K562 (cell line): ENCODE measurements at regions not wholly inside any gene's neighbourhood (a gene's known extent, or its start where the extent isn't known, plus 50 kb on each side); places are given as distances from the start of the nearest gene placed in this dataset.

Experiments
- ATAC-seq: fragments of 200-7000 bp; cut with Tn5 transposase; 3 replicates; pipeline ENCODE4 v1.9.1; 2020; ENCODE audit warnings: moderate library complexity
- BruUV-seq: library from RNA; stranded (reverse); fragments of 400-500 nt; replicated peaks from 2 replicates; lab custom pipeline; 2021; lab: Mats Ljungman, UMichigan
- CTCF ChIA-PET: fragments of 300-600 bp; formaldehyde crosslinking; extraction: SDS; loops from one replicate; lab custom pipeline; 2021; ENCODE audit warnings: low intra/inter-chr PET ratio; lab: Yijun Ruan, JAX
- POLR2A ChIA-PET: fragments of 300-600, 350-650 bp; sonication (Branson Sonifier 250); formaldehyde crosslinking; extraction: SDS; loops from one replicate; lab custom pipeline; 2021; ENCODE audit warnings: antibody characterized with exemption, inconsistent platforms; lab: Yijun Ruan, JAX
- DNase-seq, 4 experiments: peaks; one replicate each; pipeline versions ENCODE4 v3.0.0 to v3.0.0-alpha.2; 2011 to 2018; ENCODE audit warnings: low spot score in 3 of 4, mixed read lengths in 3 of 4; ENCODE audit errors: extremely low read depth in 1 of 4
- FAIRE-seq: peaks from 2 replicates; lab custom pipeline; 2011; peaks lifted over from hg19 to GRCh38; lab: Jason Lieb, UNC
- H2AFZ ChIP-seq: 2 replicates; pipeline ENCODE4 v1.6.0; 2011; ENCODE audit warnings: low read depth, low read length, control low read depth, inconsistent platforms
- H3K27ac ChIP-seq: fragments of 200-600 bp; 3 replicates; pipeline ENCODE4 v1.8.0; 2011; ENCODE audit warnings: low read depth, mild to moderate bottlenecking, control low read depth, inconsistent platforms, low read length, moderate library complexity, mixed read lengths; ENCODE audit errors: extremely low read depth
- H3K27me3 ChIP-seq, 2 experiments: fragments of 300-600 bp in 1 of 2; 2 replicates in 1 of 2; 3 replicates in 1 of 2; pipeline versions ENCODE4 v1.6.0 to v1.8.0; 2011; ENCODE audit warnings: inconsistent platforms in 2 of 2, low read length in 2 of 2, mild to moderate bottlenecking in 1 of 2, mixed read lengths in 1 of 2, moderate library complexity in 1 of 2; ENCODE audit not compliant: control insufficient read depth in 2 of 2, insufficient read depth in 2 of 2
- H3K36me3 ChIP-seq: fragments of 300-600 bp; 3 replicates; pipeline ENCODE4 v1.8.0; 2011; ENCODE audit warnings: mild to moderate bottlenecking, low read length, inconsistent platforms; ENCODE audit not compliant: control insufficient read depth, insufficient read depth
- H3K4me1 ChIP-seq, 2 experiments: fragments of 200-600 bp in 1 of 2; replicated peaks in 1 of 2; 2 replicates in 1 of 2; 3 replicates in 1 of 2; pipeline versions ENCODE4 v1.5.1 to v1.8.0; 2011; ENCODE audit warnings: inconsistent platforms in 2 of 2, low read length in 2 of 2, mild to moderate bottlenecking in 1 of 2, mixed read lengths in 1 of 2, moderate library complexity in 1 of 2; ENCODE audit not compliant: control insufficient read depth in 2 of 2, insufficient read depth in 2 of 2
- H3K4me2 ChIP-seq: 2 replicates; pipeline ENCODE4 v1.6.1; 2011; ENCODE audit warnings: low read length, control low read depth, inconsistent platforms, mixed read lengths; ENCODE audit not compliant: insufficient read depth
- H3K4me3 ChIP-seq: fragments of 200-600 bp; sonication (generic), shearing (Covaris generic); 2 replicates; pipeline ENCODE4 v1.5.1; 2016; ENCODE audit warnings: control low read depth, inconsistent platforms
- H3K79me2 ChIP-seq: fragments of 200-600 bp; 3 replicates; pipeline ENCODE4 v1.8.0; 2011; ENCODE audit warnings: low read length, inconsistent platforms; ENCODE audit not compliant: control insufficient read depth, insufficient read depth
- H3K9ac ChIP-seq, 2 experiments: 2 replicates each; pipeline versions ENCODE4 v1.6.0 to v1.6.1; 2011; ENCODE audit warnings: low read depth in 2 of 2, low read length in 2 of 2, control low read depth in 1 of 2, inconsistent platforms in 1 of 2, mild to moderate bottlenecking in 1 of 2, mixed read lengths in 1 of 2; ENCODE audit not compliant: insufficient read depth in 1 of 2
- H3K9me1 ChIP-seq: one replicate; pipeline ENCODE4 v1.6.0; 2011; ENCODE audit warnings: inconsistent platforms, mild to moderate bottlenecking, low read length, moderate library complexity; ENCODE audit not compliant: control insufficient read depth, insufficient read depth
- H3K9me3 ChIP-seq: replicated peaks from 2 replicates; pipeline ENCODE4 v1.5.1; 2011; ENCODE audit warnings: low read depth, low read length, inconsistent platforms; ENCODE audit not compliant: control insufficient read depth, insufficient read depth
- H4K20me1 ChIP-seq: replicated peaks from 2 replicates; pipeline ENCODE4 v1.6.1; 2011; ENCODE audit warnings: low read length, inconsistent platforms, mixed read lengths; ENCODE audit not compliant: control insufficient read depth, insufficient read depth
- ADNP ChIP-seq: fragments of 200-800 bp; sonication (Bioruptor generic); IDR thresholded peaks from 2 replicates; pipeline ENCODE4 v1.6.1; 2016; ENCODE audit warnings: missing genetic modification characterization, missing compliant biosample characterization
- MYBL2 ChIP-seq, 2 experiments: fragments of 450-650 bp in 1 of 2; sonication (generic) in 1 of 2; formaldehyde crosslinking in 1 of 2; IDR thresholded peaks; 2 replicates each; pipeline versions ENCODE4 v1.6.1 to v1.8.1; 2017 to 2022; ENCODE audit warnings: borderline replicate concordance in 1 of 2, inconsistent platforms in 1 of 2, low read depth in 1 of 2, mild to moderate bottlenecking in 1 of 2, missing genetic modification reagents in 1 of 2, moderate library complexity in 1 of 2
- PCBP2 ChIP-seq: fragments of 200-400 bp; formaldehyde crosslinking; IDR thresholded peaks from 2 replicates; pipeline ENCODE4 v1.6.1; 2018; ENCODE audit warnings: low read length, low read depth, mild to moderate bottlenecking, moderate library complexity; ENCODE audit not compliant: poor library complexity, severe bottlenecking
- SMARCC2 ChIP-seq: fragments of 450-650 bp; IDR thresholded peaks from 2 replicates; pipeline ENCODE4 v1.6.1; 2017; ENCODE audit warnings: antibody characterized with exemption, moderate library complexity, mild to moderate bottlenecking, low read depth
- SREBF2 ChIP-seq: sonication (generic); formaldehyde crosslinking; IDR thresholded peaks from 2 replicates; pipeline ENCODE4 v1.4.0; 2020; ENCODE audit warnings: mild to moderate bottlenecking, missing genetic modification reagents
- ZBTB40 ChIP-seq, 2 experiments: fragments of 450-650 bp in 1 of 2; sonication (generic) in 1 of 2; formaldehyde crosslinking in 1 of 2; IDR thresholded peaks; 2 replicates each; pipeline versions ENCODE4 v1.7.1 to v1.9.0; 2016 to 2022; ENCODE audit warnings: inconsistent platforms in 1 of 2, mild to moderate bottlenecking in 1 of 2, missing genetic modification reagents in 1 of 2
- ZBTB9 ChIP-seq: fragments of 450-650 bp; formaldehyde crosslinking; IDR thresholded peaks from 2 replicates; pipeline ENCODE4 v1.4.0; 2020; ENCODE audit warnings: mild to moderate bottlenecking, moderate library complexity
- in situ Hi-C: fragments of 300-500 bp; cut with MboI; formaldehyde crosslinking; loops from 4 replicates; pipeline ENCODE4 v1.15.0; 2018; ENCODE audit warnings: inconsistent platforms, mixed read lengths
- intact Hi-C: fragments of 100-400 bp; cut with micrococcal nuclease; formaldehyde crosslinking; loops from 2 replicates; pipeline ENCODE4 v1.14.2; 2022

GRCh38 chr13:59494151-59494550 is 669.6 kb downstream of the DIAPH3 start:
- Histone ChIP-seq H3K27me3 (no peaks in the 10 kb centered on the region), H3K27ac (0 out of 3 replicates have a peak overlapping the region, but pooled peaks have one; percentile 3), H3K4me3 (no peak overlapping the region), H3K9me3 (no peaks in the 10 kb centered on the region), H4K20me1 (no peaks in the 10 kb centered on the region), H3K9ac (no peak overlapping the region), H3K36me3 (no peaks in the 10 kb centered on the region), H3K4me2 (peak overlapping the region; percentile 24; the same call in 1 of the 2 replicates), H2AFZ (no peak overlapping the region), H3K9me1 (no peaks in the 10 kb centered on the region), H3K4me1 (peaks cover 0 to 13% of the 10 kb centered on the region in 2 experiments; a peak in 4 of 5 replicates), H3K79me2 (no peaks in the 10 kb centered on the region)
- ATAC-seq, result no peak
- no peak for DNase-seq
- in situ Hi-C loops, result no loop called here
- ChIA-PET CTCF (interaction anchor here (0.7 kb wide), 1 partner anchor 9 kb away, joined by 8 read pairs; no protein-coding TSS in a partner anchor), POLR2A (interaction anchor here (0.9 kb wide), 1 partner anchor 45 kb away, joined by 3 read pairs; no protein-coding TSS in a partner anchor)
- 0 out of 2 replicates have a peak, but pooled peaks have one; percentile 25 for TF ChIP-seq ZBTB40 (IDR thresholded peaks at IDR 0.05)
- no peak for TF ChIP-seq ZBTB40 (CRISPR knock-in tag; IDR thresholded peaks at IDR 0.05)
- no peak for TF ChIP-seq ZBTB9 (CRISPR knock-in tag)
- no peak for TF ChIP-seq SMARCC2
- no peak for TF ChIP-seq SREBF2 (CRISPR knock-in tag)
- no peak for TF ChIP-seq ADNP (tag)
- TF ChIP-seq MYBL2 (IDR thresholded peaks at IDR 0.05; ENCODE audit: low read depth), result no peak
- no peak for TF ChIP-seq MYBL2 (CRISPR knock-in tag; IDR thresholded peaks at IDR 0.05; ENCODE audit: borderline replicate concordance)
- TF ChIP-seq PCBP2, result no peak
- FAIRE-seq, result no peak
- intact Hi-C loops, result no loop called here
- no TSS peak for BruUV-seq
